ENCODE measurements at regions not wholly inside any gene's neighbourhood (a gene's known extent, or its start where the extent isn't known, plus 50 kb on each side); places are given as distances from the start of the nearest gene placed in this dataset.

DNA sequence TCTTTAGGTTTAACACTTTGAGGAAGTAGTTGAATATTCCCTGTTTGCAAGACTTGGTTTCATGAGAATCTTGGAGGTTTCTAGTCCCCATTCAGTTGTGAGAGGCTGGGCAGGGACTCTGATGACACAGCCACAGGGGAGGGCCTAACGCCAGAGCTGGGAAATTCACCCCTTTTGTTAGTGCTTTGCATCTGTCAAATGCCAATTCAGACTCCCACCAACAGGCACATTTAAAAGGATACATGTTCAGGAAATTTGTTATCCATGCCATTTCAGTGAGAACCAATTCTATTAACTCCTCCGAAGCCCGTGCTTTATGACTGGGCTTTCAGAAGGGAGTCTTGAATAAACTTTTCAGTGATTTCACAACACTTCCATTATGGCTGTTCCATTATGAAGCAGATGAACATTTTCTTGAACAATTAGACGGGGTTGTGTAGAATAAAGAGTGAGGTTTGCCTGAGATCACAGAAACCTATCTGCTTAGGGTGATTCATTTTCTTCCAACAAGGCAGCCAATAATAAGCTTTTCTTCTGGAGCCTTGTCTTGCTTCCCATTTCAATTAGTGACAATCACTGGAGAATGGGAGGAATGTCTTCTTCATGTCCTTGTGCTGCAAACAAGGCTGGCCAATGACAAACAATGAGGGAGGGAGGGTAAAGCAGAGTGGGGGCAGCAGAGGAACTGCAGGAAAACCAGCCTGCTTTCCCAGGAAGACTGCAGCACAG, 90.6 kb downstream of the SOX14 start:
- TF ChIP-seq, protein P1, sequence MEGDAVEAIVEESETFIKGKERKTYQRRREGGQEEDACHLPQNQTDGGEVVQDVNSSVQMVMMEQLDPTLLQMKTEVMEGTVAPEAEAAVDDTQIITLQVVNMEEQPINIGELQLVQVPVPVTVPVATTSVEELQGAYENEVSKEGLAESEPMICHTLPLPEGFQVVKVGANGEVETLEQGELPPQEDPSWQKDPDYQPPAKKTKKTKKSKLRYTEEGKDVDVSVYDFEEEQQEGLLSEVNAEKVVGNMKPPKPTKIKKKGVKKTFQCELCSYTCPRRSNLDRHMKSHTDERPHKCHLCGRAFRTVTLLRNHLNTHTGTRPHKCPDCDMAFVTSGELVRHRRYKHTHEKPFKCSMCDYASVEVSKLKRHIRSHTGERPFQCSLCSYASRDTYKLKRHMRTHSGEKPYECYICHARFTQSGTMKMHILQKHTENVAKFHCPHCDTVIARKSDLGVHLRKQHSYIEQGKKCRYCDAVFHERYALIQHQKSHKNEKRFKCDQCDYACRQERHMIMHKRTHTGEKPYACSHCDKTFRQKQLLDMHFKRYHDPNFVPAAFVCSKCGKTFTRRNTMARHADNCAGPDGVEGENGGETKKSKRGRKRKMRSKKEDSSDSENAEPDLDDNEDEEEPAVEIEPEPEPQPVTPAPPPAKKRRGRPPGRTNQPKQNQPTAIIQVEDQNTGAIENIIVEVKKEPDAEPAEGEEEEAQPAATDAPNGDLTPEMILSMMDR (IDR thresholded peaks at IDR 0.05): no peak
- TF ChIP-seq POLR2A (IDR thresholded peaks at IDR 0.05) (no peak), POLR2AphosphoS5 (IDR thresholded peaks at IDR 0.05; ENCODE audit: insufficient read depth in 1 of 2, low read depth in 1 of 2) (no peak)

Data from vagina (tissue), 2 donors.